Ecto neural progenitor cell (in vitro differentiated cells): ENCODE measurements at regions not wholly inside any gene's neighbourhood (a gene's known extent, or its start where the extent isn't known, plus 50 kb on each side); places are given as distances from the start of the nearest gene placed in this dataset.
"Not testable (repeated sequence)": the region's sequence is repeated elsewhere in the genome, so short reads cannot be mapped to it uniquely, and the experiment has no call there.

Experiments used
- DNase-seq: peaks from one replicate; pipeline ENCODE4 v3.0.0-alpha.2; 2018; ENCODE audit warnings: low spot score

DNA sequence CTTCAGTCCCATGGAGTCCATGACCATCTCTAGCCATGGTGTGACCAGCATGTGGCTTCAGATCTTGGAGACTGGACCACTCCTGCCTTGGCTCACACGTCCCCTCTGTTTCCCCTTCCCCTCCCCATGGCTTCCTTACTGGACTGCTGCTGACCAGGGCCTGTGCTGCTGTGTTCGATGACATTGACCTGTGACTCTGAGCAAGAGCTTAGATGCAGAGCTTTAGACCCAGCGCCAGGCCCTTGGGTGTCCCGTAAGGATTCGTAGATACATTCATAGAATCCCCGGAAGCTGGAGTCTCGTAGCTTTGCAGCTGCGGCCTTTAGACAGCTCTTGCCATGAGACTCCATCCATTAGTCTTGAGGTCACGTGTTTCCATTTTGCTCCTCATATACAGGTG is 96.3 kb downstream of the NPIPB11 start:
- not testable (repeated sequence) for DNase-seq

GRCh38 chr16:29309601-29310000 is 96.9 kb downstream of the NPIPB11 start:
- DNase-seq: not testable (repeated sequence)

DNA sequence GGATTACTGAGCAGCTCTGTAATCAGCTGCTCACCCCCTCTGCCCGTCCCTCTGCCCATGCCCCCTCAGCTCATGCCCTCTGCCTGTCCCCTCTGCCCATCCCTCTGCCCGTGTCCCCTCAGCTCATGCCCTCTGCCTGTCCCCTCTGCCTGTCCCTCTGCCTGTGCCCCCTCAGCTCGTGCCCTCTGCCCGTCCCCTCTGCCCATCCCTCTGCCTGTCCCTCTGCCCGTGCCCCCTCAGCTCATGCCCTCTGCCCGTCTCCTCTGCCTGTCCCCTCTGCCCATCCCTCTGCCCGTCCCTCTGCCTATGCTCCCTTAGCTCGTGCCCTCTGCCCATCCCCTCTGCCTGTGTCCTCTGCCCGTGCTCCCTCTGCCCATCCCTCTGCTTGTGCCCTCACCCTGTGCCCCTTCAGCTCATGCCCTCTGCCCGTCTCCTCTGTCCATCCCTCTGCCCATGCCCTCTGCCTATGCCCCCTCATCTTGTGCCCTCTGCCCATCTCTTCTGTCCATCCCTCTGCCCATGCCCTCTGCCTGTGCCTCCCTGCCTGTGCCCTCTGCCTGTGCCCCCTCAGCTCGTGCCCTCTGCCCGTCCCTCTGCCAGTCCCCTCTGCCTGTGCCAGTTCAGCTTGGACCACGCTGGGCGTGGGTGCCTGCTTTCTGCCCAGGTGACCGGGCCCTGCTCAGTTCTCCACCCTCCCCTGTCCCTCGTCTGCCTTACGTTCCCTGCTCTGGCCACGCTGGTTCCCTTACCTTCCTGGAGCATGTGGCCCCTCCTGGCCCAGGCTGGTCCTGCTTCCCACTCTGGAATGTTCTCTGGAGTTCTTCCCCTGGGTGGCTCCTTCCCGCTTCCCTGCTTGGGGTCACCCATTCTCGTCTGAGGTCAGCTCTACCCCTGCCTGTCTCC is 97.6 kb downstream of the NPIPB11 start:
- DNase-seq: no peak

GRCh38 chr16:29307598-29308507 is 98.7 kb downstream of the NPIPB11 start:
- DNase-seq: no peak

DNA sequence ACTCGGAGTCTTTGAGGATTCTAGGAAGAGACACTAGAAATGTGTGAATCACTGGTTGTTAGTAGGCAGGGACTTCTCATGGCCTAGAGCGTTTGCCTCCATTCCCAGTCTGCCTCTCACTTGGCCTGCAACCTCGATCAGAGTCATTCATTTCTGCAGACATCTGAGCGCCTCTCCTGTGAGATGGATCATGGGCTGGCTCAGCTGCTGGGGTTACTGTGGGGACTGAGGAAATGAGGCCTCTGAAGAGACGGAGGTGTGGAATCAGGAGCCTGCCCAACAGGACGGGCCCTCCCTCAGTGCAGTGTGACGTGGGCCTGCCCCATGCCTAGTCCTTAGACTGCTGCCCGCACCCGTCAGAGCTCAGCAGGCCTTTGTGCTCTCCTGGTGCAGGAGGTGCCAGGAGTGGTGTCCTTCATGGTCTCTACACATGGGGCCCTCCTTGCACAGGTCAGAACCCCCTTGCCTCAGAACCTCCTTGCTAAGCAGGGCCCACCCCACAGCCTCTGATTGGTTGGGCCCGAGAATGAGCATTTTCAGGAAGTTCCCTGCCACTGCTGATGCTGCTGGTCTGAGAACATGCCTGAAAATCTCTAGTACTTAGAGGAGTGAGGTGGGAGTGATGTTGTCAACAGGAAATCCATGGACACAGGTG is 99.4 kb downstream of the NPIPB11 start:
- no peak for DNase-seq

GRCh38 chr16:29306201-29306600 is 100.3 kb downstream of the NPIPB11 start:
- DNase-seq: no peak

GRCh38 chr16:29305018-29305417 is 101.5 kb downstream of the NPIPB11 start:
- DNase-seq: not testable (repeated sequence)

DNA sequence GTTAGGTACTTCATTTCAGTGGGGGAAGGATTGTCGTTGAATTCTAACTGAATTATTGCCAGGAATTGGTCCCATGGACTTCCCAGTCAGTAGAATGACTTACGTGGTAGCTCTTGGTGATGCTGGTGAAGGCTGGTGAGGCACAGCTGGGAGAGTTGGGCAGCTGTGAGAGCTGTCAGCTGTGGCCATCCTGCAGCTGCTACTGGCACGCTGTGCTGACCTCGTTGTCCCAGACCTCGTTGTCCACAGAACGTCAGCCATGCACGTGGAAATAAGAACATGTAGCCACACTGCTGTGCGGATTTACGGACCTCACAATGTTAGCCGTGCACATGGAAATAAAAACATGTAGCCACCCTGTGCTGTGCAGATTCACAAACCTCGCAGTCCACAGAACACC is 102.3 kb downstream of the NPIPB11 start:
- DNase-seq: no peak

DNA sequence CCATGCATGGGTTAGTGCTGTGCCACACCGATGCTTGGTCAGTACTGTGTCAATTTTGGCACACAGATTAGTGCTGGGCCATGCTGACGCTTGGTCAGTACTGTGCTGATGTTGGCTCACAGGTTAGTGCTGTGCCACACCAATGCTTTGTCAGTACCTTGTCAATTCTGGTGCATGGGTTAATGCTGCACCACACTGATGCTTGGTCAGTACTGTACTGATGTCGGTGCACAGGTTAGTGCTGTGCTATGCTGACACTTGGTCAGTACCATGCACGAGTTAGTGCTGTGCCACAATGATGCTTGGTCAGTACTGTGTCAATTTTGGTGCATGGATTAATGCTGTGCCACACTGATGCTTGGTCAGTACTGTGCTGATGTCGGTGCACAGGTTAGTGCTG is 103.0 kb downstream of the NPIPB11 start:
- DNase-seq: no peak

- no peak for DNase-seq
Observed at GRCh38 chr16:29302976-29303375, 103.5 kb downstream of the NPIPB11 start.

DNA sequence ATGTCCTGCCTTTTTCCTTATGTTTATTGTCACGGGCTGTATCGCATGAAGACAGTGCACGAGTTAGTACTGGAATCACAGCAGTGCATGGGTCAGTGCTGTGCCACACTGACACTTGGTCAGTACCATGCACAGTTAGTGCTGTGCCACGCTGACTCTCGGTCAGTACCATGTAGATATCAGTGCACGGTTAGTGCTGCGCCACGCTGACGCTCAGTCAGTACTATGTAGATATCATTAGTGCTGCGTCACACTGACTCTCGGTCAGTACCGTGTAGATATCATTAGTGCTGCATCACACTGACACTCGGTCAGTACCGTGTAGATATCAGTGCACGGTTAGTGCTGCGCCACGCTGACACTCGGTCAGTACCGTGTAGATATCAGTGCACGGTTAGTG is 104.1 kb downstream of the NPIPB11 start:
- not testable (repeated sequence) for DNase-seq

DNA sequence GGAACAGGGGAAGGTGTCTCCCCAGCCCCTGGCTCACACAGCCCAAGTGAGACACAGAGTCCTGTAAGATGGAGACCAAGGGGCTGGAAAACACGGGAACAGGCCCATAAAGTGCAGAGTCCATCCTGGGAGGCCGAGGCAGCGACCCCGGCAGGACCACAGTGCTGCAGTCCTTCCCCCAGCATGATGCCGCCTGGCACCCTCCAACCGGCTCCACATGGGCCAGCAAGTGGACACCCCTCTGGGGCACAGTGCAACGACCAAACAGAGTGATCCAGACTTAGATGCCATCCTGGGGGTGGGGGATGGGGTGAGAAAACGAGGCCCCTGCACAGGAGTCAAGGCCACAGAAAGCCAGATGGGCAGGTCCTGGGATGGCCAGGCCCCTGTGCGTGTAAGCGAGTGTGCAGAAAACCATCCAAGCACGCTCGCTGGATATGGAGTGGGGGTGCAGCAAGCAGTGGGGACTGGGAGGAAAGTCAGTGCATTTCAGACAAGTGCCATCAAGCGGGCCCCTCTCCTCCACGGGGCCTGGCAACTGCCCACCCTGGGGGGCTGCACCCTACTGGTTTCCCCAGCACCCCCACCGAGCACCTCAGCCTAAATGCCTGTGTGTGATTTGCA is 104.7 kb downstream of the NPIPB11 start:
- not testable (repeated sequence) for DNase-seq

DNA sequence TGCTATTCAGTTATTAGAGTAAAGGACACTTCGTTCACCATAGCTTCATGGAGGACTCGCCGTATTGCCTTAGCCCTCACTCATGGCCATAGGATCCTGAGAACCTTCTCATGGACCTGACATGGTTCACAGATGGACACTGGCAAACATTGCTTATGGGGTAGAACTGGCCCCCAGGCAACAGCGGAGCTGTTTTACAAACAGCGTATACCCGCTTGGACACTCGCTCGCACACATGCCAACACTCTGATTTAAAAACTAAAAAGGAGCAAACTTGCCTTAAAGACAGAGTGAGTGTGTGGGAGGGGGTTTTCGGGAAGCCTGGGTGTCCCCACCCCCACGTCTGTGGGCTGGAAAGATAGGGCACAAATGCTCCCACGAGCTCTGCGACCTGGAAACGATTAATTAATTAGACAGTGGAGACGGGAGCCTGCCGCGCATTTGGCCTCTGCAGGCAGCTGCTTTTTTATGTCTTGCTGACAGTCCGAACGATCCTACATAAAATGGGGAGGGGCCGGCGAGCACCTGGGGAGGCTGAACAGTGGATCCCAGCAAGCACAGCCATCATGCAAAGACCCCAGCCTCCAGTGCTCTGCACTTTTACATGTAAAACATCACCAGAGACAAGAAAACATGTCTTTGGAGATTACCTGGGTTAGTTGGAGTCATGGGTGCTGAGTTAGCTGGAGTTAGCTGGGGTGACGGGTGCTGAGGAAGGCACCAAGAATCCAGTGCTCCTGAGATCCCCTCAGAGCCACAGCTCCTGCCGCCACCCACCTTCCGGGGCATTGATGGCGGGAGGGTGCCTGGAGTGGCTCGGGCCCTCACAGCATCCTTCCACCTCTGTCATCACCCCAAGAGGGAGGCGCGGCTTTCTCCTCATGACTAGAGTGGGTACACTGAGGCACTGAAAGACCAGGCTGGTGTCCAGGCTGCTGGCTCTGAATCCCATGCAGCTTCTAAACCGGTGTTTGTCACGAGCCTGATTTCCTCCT is 105.7 kb downstream of the NPIPB11 start:
- not testable (repeated sequence) for DNase-seq

DNA sequence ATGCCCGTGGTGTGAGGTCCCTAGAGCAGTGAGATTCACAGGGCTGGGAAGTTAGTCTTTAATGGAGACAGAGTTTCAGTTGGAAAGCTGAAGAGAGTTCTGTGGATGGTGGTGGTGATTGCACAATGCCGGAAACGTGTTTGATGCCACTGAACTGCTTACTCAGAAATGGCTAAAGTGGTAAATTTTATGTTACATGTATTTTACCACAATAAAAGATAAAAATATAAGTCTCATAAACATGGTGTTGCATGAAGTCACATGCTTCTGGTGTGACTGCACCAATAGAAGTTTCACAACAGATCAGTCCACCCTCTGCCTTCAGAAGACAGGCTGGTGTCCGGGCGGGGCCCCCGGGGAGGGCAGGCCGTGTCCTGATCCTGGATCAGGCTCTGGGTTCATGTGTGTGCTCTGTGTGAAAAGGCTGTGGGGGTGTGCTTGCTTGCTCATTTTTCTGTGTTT is 106.5 kb downstream of the NPIPB11 start:
- not testable (repeated sequence) for DNase-seq

GRCh38 chr16:29298997-29299396 is 107.5 kb downstream of the NPIPB11 start:
- not testable (repeated sequence) for DNase-seq

DNA sequence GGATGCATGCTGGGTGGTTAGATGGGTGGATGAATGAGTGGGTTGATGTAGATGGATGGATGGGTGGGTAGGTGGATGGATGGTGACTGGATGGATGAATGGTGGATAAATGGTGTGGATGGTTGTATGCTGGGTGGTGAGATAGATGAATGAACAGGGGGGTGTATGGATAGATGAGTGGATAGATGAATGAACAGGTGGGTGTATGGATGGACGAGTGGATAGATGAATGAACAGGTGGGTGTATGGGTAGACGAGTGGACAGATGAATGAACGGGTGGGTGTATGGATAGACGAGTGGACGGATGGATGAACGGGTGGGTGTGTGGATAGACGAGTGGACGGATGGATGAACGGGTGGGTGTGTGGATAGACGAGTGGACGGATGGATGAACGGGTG is 108.2 kb downstream of the NPIPB11 start:
- DNase-seq: not testable (repeated sequence)

DNA sequence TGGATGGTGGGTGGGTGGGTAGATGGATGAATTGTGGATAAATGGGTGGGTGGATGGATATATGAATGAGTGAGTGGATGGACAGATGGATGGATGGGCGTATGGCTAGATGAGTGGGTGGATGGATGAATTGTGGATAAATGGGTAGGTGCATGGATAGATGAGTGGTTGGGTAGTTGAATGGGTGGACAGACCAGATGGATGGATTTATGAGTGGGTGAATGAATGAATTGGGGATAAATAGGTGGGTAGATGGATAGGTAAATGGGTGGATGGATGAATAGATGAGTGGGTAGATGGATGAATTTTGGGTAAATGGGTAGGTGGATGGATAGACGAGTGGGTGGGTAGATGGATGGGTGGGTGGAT is 108.7 kb downstream of the NPIPB11 start:
- not testable (repeated sequence) for DNase-seq

DNA sequence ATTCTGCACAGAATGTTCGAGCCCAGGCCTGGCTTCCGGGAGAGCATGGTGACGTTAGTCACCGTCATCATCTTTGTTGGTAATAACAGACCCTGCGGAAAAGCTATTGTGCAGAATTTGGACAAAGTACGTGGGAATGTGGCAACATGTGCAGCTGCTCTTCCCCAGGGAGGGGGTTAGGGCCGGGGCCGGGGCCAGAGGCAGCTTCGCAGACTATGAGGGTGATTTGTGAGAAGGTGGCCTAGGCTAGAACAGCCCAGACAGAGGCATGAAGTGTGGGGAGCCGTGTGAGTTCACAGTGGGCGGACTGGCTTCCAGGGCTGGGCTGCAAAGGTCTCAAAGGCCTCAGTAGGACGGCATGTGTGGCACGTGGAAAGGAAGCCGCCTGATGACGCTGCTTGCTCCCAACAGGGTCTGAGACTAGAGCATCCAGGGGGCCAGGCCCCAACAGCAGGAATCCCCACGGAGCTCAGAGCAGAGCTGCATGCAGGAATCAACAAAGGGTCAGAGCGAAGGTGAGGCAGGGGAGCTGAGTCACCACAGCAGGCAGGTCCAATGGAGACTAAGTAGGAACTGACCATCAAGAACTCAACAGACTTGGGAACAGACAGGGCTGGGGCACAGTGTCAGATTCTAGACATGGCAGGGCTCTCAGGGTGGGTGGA is 109.2 kb downstream of the NPIPB11 start:
- DNase-seq: not testable (repeated sequence)

- not testable (repeated sequence) for DNase-seq
Observed at GRCh38 chr16:29296176-29296575, 110.3 kb downstream of the NPIPB11 start.
